ENCODE measurements at regions not wholly inside any gene's neighbourhood (a gene's known extent, or its start where the extent isn't known, plus 50 kb on each side); places are given as distances from the start of the nearest gene placed in this dataset.

GRCh38 chr3:148089171-148089570 lies 608.5 kb upstream of the AGTR1 start:
- Histone ChIP-seq H3K27me3 (ENCODE audit: insufficient read depth, low read depth, low read length) (no peaks in the 10 kb centered on the region), H2AFZ (ENCODE audit: low read depth, low read length) (no peak overlapping the region), H4K20me1 (ENCODE audit: insufficient read depth) (no peaks in the 10 kb centered on the region), H3K27ac (ENCODE audit: low read length) (no peak overlapping the region), H3K36me3 (ENCODE audit: insufficient read depth, low read length) (no peaks in the 10 kb centered on the region), H3F3A (ENCODE audit: insufficient read depth, low read length, poor library complexity, severe bottlenecking) (no peaks in the 10 kb centered on the region), H3K9me2 (ENCODE audit: insufficient read depth, low read length) (no peaks in the 10 kb centered on the region), H3K9ac (ENCODE audit: low read length) (no peak overlapping the region), H3K4me3 (ENCODE audit: low read length) (no peak overlapping the region), H3K9me3 (ENCODE audit: low read length) (no peaks in the 10 kb centered on the region), H3K79me2 (replicated peaks; ENCODE audit: insufficient read depth, low read length) (no peaks in the 10 kb centered on the region), H3K4me2 (ENCODE audit: low read length) (no peak overlapping the region)
- TF ChIP-seq EZH2 (IDR thresholded peaks at IDR 0.05; ENCODE audit: borderline replicate concordance, insufficient read depth, low read length, poor library complexity, severe bottlenecking) (no peak), MXI1 (conservative IDR thresholded peaks at IDR 0.05; ENCODE audit: poor library complexity, severe bottlenecking) (no peak), EP300 (conservative IDR thresholded peaks at IDR 0.05; ENCODE audit: poor library complexity, severe bottlenecking) (no peak), POLR2AphosphoS5 (IDR thresholded peaks at IDR 0.05) (no peak), TAF1 (IDR thresholded peaks at IDR 0.05; ENCODE audit: low read depth) (no peak), RAD21 (conservative IDR thresholded peaks at IDR 0.05) (no peak), SMC3 (conservative IDR thresholded peaks at IDR 0.05; ENCODE audit: poor library complexity) (no peak), REST (IDR thresholded peaks at IDR 0.05; ENCODE audit: borderline replicate concordance) (no peak), CTCF (IDR thresholded peaks at IDR 0.05; ENCODE audit: poor library complexity, severe bottlenecking) (no peak)

DNA sequence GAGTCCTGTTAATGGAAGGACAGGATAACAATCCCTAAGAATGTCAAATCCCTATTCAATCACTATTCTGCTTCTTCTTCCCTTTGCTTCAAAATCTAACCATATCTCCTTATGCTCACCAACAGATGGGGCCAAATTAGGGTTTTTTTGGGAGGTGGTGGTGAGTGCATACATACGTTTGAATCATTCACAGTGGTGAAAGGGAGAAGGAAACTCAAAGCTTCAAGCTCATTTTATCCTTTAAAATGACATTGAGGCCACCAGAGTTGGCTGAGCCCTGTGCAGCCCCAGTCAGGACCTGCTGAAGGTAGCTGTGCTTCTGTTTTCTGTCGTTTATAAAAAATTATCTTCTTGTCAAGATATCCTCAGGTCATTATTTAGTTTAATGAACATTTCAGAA lies 607.5 kb upstream of the AGTR1 start:
- no peak overlapping the region for H2AFZ ChIP-seq (ENCODE audit: low read depth, low read length)
- no peaks in the 10 kb centered on the region for H3K27me3 ChIP-seq (ENCODE audit: insufficient read depth, low read depth, low read length)
- H3K27ac ChIP-seq (ENCODE audit: low read length), result no peak overlapping the region
- H3K9me2 ChIP-seq (ENCODE audit: insufficient read depth, low read length), result no peaks in the 10 kb centered on the region
- no peak overlapping the region for H3K4me2 ChIP-seq (ENCODE audit: low read length)
- H4K20me1 ChIP-seq (ENCODE audit: insufficient read depth), result no peaks in the 10 kb centered on the region
- H3F3A ChIP-seq (ENCODE audit: insufficient read depth, low read length, poor library complexity, severe bottlenecking), result no peaks in the 10 kb centered on the region
- H3K4me3 ChIP-seq (ENCODE audit: low read length), result no peak overlapping the region
- no peak for TF ChIP-seq CTCF (IDR thresholded peaks at IDR 0.05; ENCODE audit: poor library complexity, severe bottlenecking)
- TF ChIP-seq POLR2AphosphoS5 (IDR thresholded peaks at IDR 0.05), result no peak
- no peak for TF ChIP-seq MXI1 (conservative IDR thresholded peaks at IDR 0.05; ENCODE audit: poor library complexity, severe bottlenecking)
- TF ChIP-seq RAD21 (conservative IDR thresholded peaks at IDR 0.05), result no peak
- no peak for TF ChIP-seq EZH2 (IDR thresholded peaks at IDR 0.05; ENCODE audit: borderline replicate concordance, insufficient read depth, low read length, poor library complexity, severe bottlenecking)
- no peak for TF ChIP-seq TAF1 (IDR thresholded peaks at IDR 0.05; ENCODE audit: low read depth)
- TF ChIP-seq EP300 (conservative IDR thresholded peaks at IDR 0.05; ENCODE audit: poor library complexity, severe bottlenecking), result no peak
- TF ChIP-seq REST (IDR thresholded peaks at IDR 0.05; ENCODE audit: borderline replicate concordance), result no peak
- TF ChIP-seq SMC3 (conservative IDR thresholded peaks at IDR 0.05; ENCODE audit: poor library complexity), result no peak
- no peak overlapping the region for H3K9ac ChIP-seq (ENCODE audit: low read length)
- H3K9me3 ChIP-seq (ENCODE audit: low read length), result no peaks in the 10 kb centered on the region
- no peaks in the 10 kb centered on the region for H3K79me2 ChIP-seq (replicated peaks; ENCODE audit: insufficient read depth, low read length)
- no peaks in the 10 kb centered on the region for H3K36me3 ChIP-seq (ENCODE audit: insufficient read depth, low read length)
